HepG2 (cell line): ENCODE measurements at regions not wholly inside any gene's neighbourhood (a gene's known extent, or its start where the extent isn't known, plus 50 kb on each side); places are given as distances from the start of the nearest gene placed in this dataset.

Source experiments
- ATAC-seq: fragments of 200-7000 bp; cut with Tn5 transposase; 3 replicates; pipeline ENCODE4 v1.9.1; 2020; ENCODE audit warnings: mild to moderate bottlenecking, moderate library complexity
- BruUV-seq: library from RNA; stranded (reverse); fragments of 400-500 nt; replicated peaks from 2 replicates; lab custom pipeline; 2021; lab: Mats Ljungman, UMichigan
- CTCF ChIA-PET: fragments of 300-600 bp; formaldehyde crosslinking; extraction: SDS; loops from one replicate; lab custom pipeline; 2021; ENCODE audit warnings: low total read pairs, inconsistent platforms, low intra/inter-chr PET ratio; lab: Yijun Ruan, JAX
- POLR2A ChIA-PET: fragments of 350-600 bp; sonication (Branson Sonifier 250); formaldehyde crosslinking; loops from one replicate; lab custom pipeline; 2020; ENCODE audit warnings: antibody characterized with exemption, inconsistent platforms; lab: Yijun Ruan, JAX
- DNase-seq: peaks from one replicate; pipeline ENCODE4 v3.0.0-alpha.2; 2015; ENCODE audit warnings: low spot score
- FAIRE-seq: peaks from 3 replicates; lab custom pipeline; 2011; peaks lifted over from hg19 to GRCh38; lab: Jason Lieb, UNC
- H2AFZ ChIP-seq: one replicate; pipeline ENCODE4 v1.6.1; 2011; ENCODE audit warnings: low read length, inconsistent platforms
- H3K27ac ChIP-seq: fragments of 300-600 bp; 3 replicates; pipeline ENCODE4 v1.8.0; 2011; ENCODE audit warnings: mixed run types, mild to moderate bottlenecking, mixed read lengths, low read length, inconsistent platforms; ENCODE audit not compliant: insufficient read depth; ENCODE audit errors: extremely low read length
- H3K27me3 ChIP-seq, 2 experiments: fragments of 200-600 bp in 1 of 2; 2 replicates in 1 of 2; 3 replicates in 1 of 2; pipeline versions ENCODE4 v1.6.0 to v1.8.0; 2011; ENCODE audit warnings: low read length in 2 of 2, mild to moderate bottlenecking in 2 of 2, moderate library complexity in 2 of 2, inconsistent platforms in 1 of 2; ENCODE audit not compliant: insufficient read depth in 2 of 2, control insufficient read depth in 1 of 2
- H3K36me3 ChIP-seq, 2 experiments: fragments of 200-600 bp in 1 of 2; replicated peaks in 1 of 2; 2 replicates in 1 of 2; 3 replicates in 1 of 2; pipeline versions ENCODE4 v1.5.1 to v1.8.0; 2011; ENCODE audit warnings: low read length in 2 of 2, inconsistent platforms in 1 of 2; ENCODE audit not compliant: insufficient read depth in 2 of 2, control insufficient read depth in 1 of 2
- H3K4me1 ChIP-seq: 2 replicates; pipeline ENCODE4 v1.5.1; 2012; ENCODE audit warnings: low read length, inconsistent platforms; ENCODE audit not compliant: insufficient read depth
- H3K4me2 ChIP-seq: 2 replicates; pipeline ENCODE4 v1.6.0; 2011; ENCODE audit warnings: low read depth, low read length, inconsistent platforms
- H3K4me3 ChIP-seq, 3 experiments: fragments of 200-600 bp in 1 of 3; sonication (generic), shearing (Covaris generic) in 1 of 3; replicated peaks in 1 of 3; 2 replicates each; pipeline ENCODE4 v1.5.1; 2011 to 2016; ENCODE audit warnings: low read length in 3 of 3, inconsistent platforms in 2 of 3, low read depth in 2 of 3, mild to moderate bottlenecking in 2 of 3, control low read depth in 1 of 3, mixed read lengths in 1 of 3; ENCODE audit not compliant: insufficient read depth in 1 of 3
- H3K79me2 ChIP-seq: one replicate; pipeline ENCODE4 v1.6.1; 2011; ENCODE audit warnings: low read length, inconsistent platforms; ENCODE audit not compliant: insufficient read depth
- H3K9ac ChIP-seq: 2 replicates; pipeline ENCODE4 v1.6.0; 2011; ENCODE audit warnings: mild to moderate bottlenecking, low read depth, low read length, inconsistent platforms; ENCODE audit not compliant: insufficient read depth
- H3K9me3 ChIP-seq: 2 replicates; pipeline ENCODE4 v1.5.1; 2012; ENCODE audit warnings: mild to moderate bottlenecking, low read length
- H4K20me1 ChIP-seq: 2 replicates; pipeline ENCODE4 v1.6.0; 2011; ENCODE audit warnings: inconsistent platforms, mild to moderate bottlenecking, low read length, moderate library complexity; ENCODE audit not compliant: insufficient read depth
- ATF4 ChIP-seq, 2 experiments: fragments of 450-650 bp in 1 of 2; sonication (generic) in 1 of 2; formaldehyde crosslinking; IDR thresholded peaks; 2 replicates each; pipeline versions ENCODE4 v1.5.0 to v1.8.0; 2020 to 2022; ENCODE audit warnings: mild to moderate bottlenecking in 1 of 2, missing genetic modification reagents in 1 of 2
- BCL6 ChIP-seq: IDR thresholded peaks from 2 replicates; pipeline ENCODE4 v1.6.1; 2016; ENCODE audit warnings: missing genetic modification reagents, missing compliant biosample characterization
- CHD4 ChIP-seq: fragments of 200-600 bp; sonication (generic); IDR thresholded peaks from 2 replicates; pipeline ENCODE4 v1.7.0; 2017; ENCODE audit warnings: mild to moderate bottlenecking, low read length, borderline replicate concordance
- FOXJ3 ChIP-seq: sonication (generic); formaldehyde crosslinking; IDR thresholded peaks from 2 replicates; pipeline ENCODE4 v1.4.0; 2020; ENCODE audit warnings: missing genetic modification reagents, mild to moderate bottlenecking, borderline replicate concordance
- GLI4 ChIP-seq: sonication (generic); formaldehyde crosslinking; IDR thresholded peaks from 2 replicates; pipeline ENCODE4 v1.5.1; 2020; ENCODE audit warnings: missing genetic modification reagents, mild to moderate bottlenecking, moderate library complexity, borderline replicate concordance
- HMGXB3 ChIP-seq: sonication (generic); formaldehyde crosslinking; IDR thresholded peaks from 2 replicates; pipeline ENCODE4 v1.4.0; 2020; ENCODE audit warnings: missing genetic modification reagents, borderline replicate concordance
- IKZF1 ChIP-seq: fragments of 450-650 bp; IDR thresholded peaks from 2 replicates; pipeline ENCODE4 v1.7.1; 2016
- RBM22 ChIP-seq: fragments of 200-400 bp; formaldehyde crosslinking; optimal IDR thresholded peaks from 2 replicates; pipeline ENCODE3; 2017; ENCODE audit warnings: mild to moderate bottlenecking, low read length, moderate library complexity
- RXRB ChIP-seq: IDR thresholded peaks from 2 replicates; pipeline ENCODE4 v1.6.1; 2016; ENCODE audit warnings: borderline replicate concordance, missing genetic modification reagents, missing compliant biosample characterization
- ZNF12 ChIP-seq: sonication (generic); formaldehyde crosslinking; IDR thresholded peaks from 2 replicates; pipeline ENCODE4 v1.5.0; 2020; ENCODE audit warnings: missing genetic modification reagents
- ZNF234 ChIP-seq: sonication (generic); formaldehyde crosslinking; conservative IDR thresholded peaks from 2 replicates; pipeline ENCODE4 v1.5.1; 2020; ENCODE audit warnings: mild to moderate bottlenecking, missing genetic modification reagents
- ZNF274 ChIP-seq: sonication (generic); formaldehyde crosslinking; IDR thresholded peaks from 2 replicates; pipeline ENCODE4 v1.5.1; 2020; ENCODE audit warnings: mild to moderate bottlenecking, missing genetic modification reagents
- ZNF503 ChIP-seq: sonication (generic); formaldehyde crosslinking; IDR thresholded peaks from 2 replicates; pipeline ENCODE4 v1.4.0; 2020; ENCODE audit warnings: missing genetic modification reagents
- ZNF770 ChIP-seq: sonication (generic); formaldehyde crosslinking; IDR thresholded peaks from 2 replicates; pipeline ENCODE4 v1.5.0; 2020; ENCODE audit warnings: mild to moderate bottlenecking, missing genetic modification reagents
- WGBS: methylation state at CpG from one replicate; pipeline ENCODE4 v1.1.6; 2017; ENCODE audit warnings: low lambda C conversion rate; 5-methylcytosine and 5-hydroxymethylcytosine counted together
- in situ Hi-C: cut with HindIII; loops from 2 replicates; pipeline ENCODE4 v1.10.0; 2017; ENCODE audit warnings: low pct_unique_long_range_greater_than_20kb; ENCODE audit not compliant: extremely low pct_ligation_motif_present
- intact Hi-C: fragments of 100-400 bp; cut with micrococcal nuclease; formaldehyde crosslinking; loops from one replicate; pipeline ENCODE4 v1.10.0; 2022; ENCODE audit not compliant: unreplicated experiment

- TF ChIP-seq ZNF503 (CRISPR knock-in tag) (no peak), HMGXB3 (CRISPR knock-in tag) (no peak), ATF4 (CRISPR knock-in tag; IDR thresholded peaks at IDR 0.05) (no peak)
- TF ChIP-seq, all 625 proteins: peak for 0
These were observed 137.9 kb upstream of the ATP2B1 start (continued) for GRCh38 chr12:89846473-89847055.

- Histone ChIP-seq H4K20me1 (no peaks in the 10 kb centered on the region), H3K4me1 (no peaks in the 10 kb centered on the region), H3K79me2 (no peaks in the 10 kb centered on the region), H3K9ac (no peak overlapping the region), H3K9me3 (no peaks in the 10 kb centered on the region), H3K27ac (no peak overlapping the region), H2AFZ (no peak overlapping the region), H3K4me2 (no peak overlapping the region), H3K36me3 (no peaks in the 10 kb centered on the region), H3K27me3 (no peaks in the 10 kb centered on the region), H3K4me3 (no peak overlapping the region)
- in situ Hi-C loops (no loop called here), intact Hi-C loops (no loop called here)
- POLR2A ChIA-PET = no interaction called here
- no peak for ATAC-seq
- no TSS peak for BruUV-seq
- FAIRE-seq = no peak
- 0% methylated on average over 1 of the region's 1 CpG for WGBS
- DNase-seq = no peak
- CTCF ChIA-PET = no interaction called here
- no peak for TF ChIP-seq ZNF274 (CRISPR knock-in tag)
- no peak for TF ChIP-seq ZNF234
- no peak for TF ChIP-seq BCL6 (CRISPR knock-in tag)
- no peak for TF ChIP-seq RBM22
- TF ChIP-seq GLI4 (CRISPR knock-in tag) = no peak
- TF ChIP-seq CHD4 = no peak
- TF ChIP-seq ZNF12 = no peak
- no peak for TF ChIP-seq RXRB (CRISPR knock-in tag)
- no peak for TF ChIP-seq ZNF770 (CRISPR knock-in tag)
- TF ChIP-seq FOXJ3 (CRISPR knock-in tag) = no peak
- TF ChIP-seq IKZF1 = no peak
These were observed 137.1 kb upstream of the ATP2B1 start for GRCh38 chr12:89845767-89846166.
